HCT116 (cell line): ENCODE measurements at regions not wholly inside any gene's neighbourhood (a gene's known extent, or its start where the extent isn't known, plus 50 kb on each side); places are given as distances from the start of the nearest gene placed in this dataset.
"Not testable (repeated sequence)": the region's sequence is repeated elsewhere in the genome, so short reads cannot be mapped to it uniquely, and the experiment has no call there.

Source experiments
- ATAC-seq: fragments of 200-7000 bp; cut with Tn5 transposase; 2 replicates; pipeline ENCODE4 v1.9.1; 2020; ENCODE audit warnings: mild to moderate bottlenecking, moderate library complexity
- BruUV-seq: library from RNA; stranded (reverse); fragments of 400-500 nt; replicated peaks from 2 replicates; lab custom pipeline; 2021; lab: Mats Ljungman, UMichigan
- CTCF ChIA-PET: fragments of 300-600 bp; sonication (Branson Sonifier 250); formaldehyde crosslinking; loops from one replicate; lab custom pipeline; 2021; ENCODE audit warnings: antibody characterized with exemption; lab: Charles Lee
- POLR2A ChIA-PET: fragments of 300-600, 350-600 bp; sonication (Branson Sonifier 250); formaldehyde crosslinking; loops from one replicate; lab custom pipeline; 2021; ENCODE audit warnings: antibody characterized with exemption; lab: Charles Lee
- RAD21 ChIA-PET, 2 experiments: fragments of 300-600 bp; sonication (Branson Sonifier 250); formaldehyde crosslinking; loops; one replicate each; lab custom pipeline; 2023; ENCODE audit warnings: low total read pairs in 2 of 2; ENCODE audit not compliant: uncharacterized antibody in 2 of 2, unreplicated experiment in 2 of 2, low non-redundant PET in 1 of 2; lab: Charles Lee
- DNase-seq: peaks from one replicate; pipeline ENCODE4 v3.0.0-alpha.2; 2010; ENCODE audit warnings: low read depth, low spot score
- H2AFZ ChIP-seq: fragments of 200-600 bp; shearing (Covaris generic), sonication (generic); 2 replicates; pipeline ENCODE4 v1.6.1; 2017; ENCODE audit warnings: low read depth, mixed run types, mixed read lengths, antibody characterized with exemption, low read length; ENCODE audit not compliant: poor library complexity, severe bottlenecking
- H3K27ac ChIP-seq: 2 replicates; pipeline ENCODE4 v1.5.1; 2012; ENCODE audit warnings: low read depth, low read length
- H3K27me3 ChIP-seq: fragments of 200-600 bp; sonication (generic); 2 replicates; pipeline ENCODE4 v1.6.1; 2016; ENCODE audit warnings: mixed run types, low read length, mixed read lengths; ENCODE audit not compliant: insufficient read depth
- H3K36me3 ChIP-seq, 2 experiments: fragments of 200-500 bp in 1 of 2; fragments of 200-600 bp in 1 of 2; sonication (Bioruptor generic) in 1 of 2; sonication (generic) in 1 of 2; 2 replicates each; pipeline versions ENCODE4 v1.5.1 to v1.6.1; 2014 to 2016; ENCODE audit warnings: low read length in 2 of 2, inconsistent platforms in 1 of 2, mixed read lengths in 1 of 2, mixed run types in 1 of 2; ENCODE audit not compliant: insufficient read depth in 2 of 2, control insufficient read depth in 1 of 2
- H3K4me1 ChIP-seq, 2 experiments: fragments of 200-600 bp in 1 of 2; sonication (generic) in 1 of 2; 2 replicates each; pipeline versions ENCODE4 v1.5.1 to v1.6.1; 2012 to 2017; ENCODE audit warnings: low read length in 2 of 2, inconsistent platforms in 1 of 2, mild to moderate bottlenecking in 1 of 2, mixed read lengths in 1 of 2, mixed run types in 1 of 2, moderate library complexity in 1 of 2; ENCODE audit not compliant: insufficient read depth in 2 of 2, control insufficient read depth in 1 of 2
- H3K4me2 ChIP-seq: fragments of 200-600 bp; sonication (generic); 2 replicates; pipeline ENCODE4 v1.6.1; 2017; ENCODE audit warnings: mixed run types, low read length, mixed read lengths
- H3K4me3 ChIP-seq, 2 experiments: fragments of 200-600 bp in 1 of 2; sonication (generic) in 1 of 2; replicated peaks in 1 of 2; 2 replicates each; pipeline ENCODE4 v1.5.1; 2011 to 2016; ENCODE audit warnings: low read length in 2 of 2, control low read depth in 1 of 2, low read depth in 1 of 2, mild to moderate bottlenecking in 1 of 2, mixed read lengths in 1 of 2, mixed run types in 1 of 2
- H3K79me2 ChIP-seq: fragments of 200-600 bp; sonication (generic); 2 replicates; pipeline ENCODE4 v1.6.1; 2017; ENCODE audit warnings: mild to moderate bottlenecking, mixed run types, low read length, moderate library complexity, mixed read lengths; ENCODE audit not compliant: insufficient read depth
- H3K9ac ChIP-seq: fragments of 200-600 bp; sonication (generic); 2 replicates; pipeline ENCODE4 v1.6.1; 2016; ENCODE audit warnings: low read length, mixed read lengths
- H3K9me2 ChIP-seq: fragments of 200-600 bp; sonication (generic), shearing (Covaris generic); 2 replicates; pipeline ENCODE4 v1.6.1; 2017; ENCODE audit warnings: mixed run types, mild to moderate bottlenecking, moderate library complexity; ENCODE audit not compliant: insufficient read depth
- H3K9me3 ChIP-seq, 2 experiments: fragments of 200-500 bp in 1 of 2; fragments of 200-600 bp in 1 of 2; sonication (Bioruptor generic) in 1 of 2; sonication (generic) in 1 of 2; 2 replicates each; pipeline ENCODE4 v1.6.1; 2014 to 2017; ENCODE audit warnings: low read length in 2 of 2, mixed read lengths in 2 of 2, inconsistent platforms in 1 of 2, low read depth in 1 of 2, mild to moderate bottlenecking in 1 of 2, mixed run types in 1 of 2, moderate library complexity in 1 of 2; ENCODE audit not compliant: control insufficient read depth in 1 of 2, insufficient read depth in 1 of 2
- H4K20me1 ChIP-seq: fragments of 200-600 bp; sonication (generic), shearing (Covaris generic); 2 replicates; pipeline ENCODE4 v1.6.1; 2017; ENCODE audit warnings: mixed run types, mild to moderate bottlenecking, moderate library complexity; ENCODE audit not compliant: insufficient read depth
- MAX ChIP-seq: IDR thresholded peaks from 2 replicates; pipeline ENCODE4 v1.6.1; 2012
- YY1 ChIP-seq: IDR thresholded peaks from 2 replicates; pipeline ENCODE4 v1.6.1; 2011; ENCODE audit warnings: low read length, low read depth, moderate library complexity, mild to moderate bottlenecking; ENCODE audit not compliant: insufficient replicate concordance; ENCODE audit errors: extremely low read depth
- ZFX ChIP-seq: fragments of 450-650 bp; IDR thresholded peaks from 2 replicates; pipeline ENCODE4 v1.6.1; 2017
- intact Hi-C: fragments of 100-400 bp; cut with micrococcal nuclease; formaldehyde crosslinking; loops from 2 replicates; pipeline ENCODE4 v1.10.0; 2022

DNA sequence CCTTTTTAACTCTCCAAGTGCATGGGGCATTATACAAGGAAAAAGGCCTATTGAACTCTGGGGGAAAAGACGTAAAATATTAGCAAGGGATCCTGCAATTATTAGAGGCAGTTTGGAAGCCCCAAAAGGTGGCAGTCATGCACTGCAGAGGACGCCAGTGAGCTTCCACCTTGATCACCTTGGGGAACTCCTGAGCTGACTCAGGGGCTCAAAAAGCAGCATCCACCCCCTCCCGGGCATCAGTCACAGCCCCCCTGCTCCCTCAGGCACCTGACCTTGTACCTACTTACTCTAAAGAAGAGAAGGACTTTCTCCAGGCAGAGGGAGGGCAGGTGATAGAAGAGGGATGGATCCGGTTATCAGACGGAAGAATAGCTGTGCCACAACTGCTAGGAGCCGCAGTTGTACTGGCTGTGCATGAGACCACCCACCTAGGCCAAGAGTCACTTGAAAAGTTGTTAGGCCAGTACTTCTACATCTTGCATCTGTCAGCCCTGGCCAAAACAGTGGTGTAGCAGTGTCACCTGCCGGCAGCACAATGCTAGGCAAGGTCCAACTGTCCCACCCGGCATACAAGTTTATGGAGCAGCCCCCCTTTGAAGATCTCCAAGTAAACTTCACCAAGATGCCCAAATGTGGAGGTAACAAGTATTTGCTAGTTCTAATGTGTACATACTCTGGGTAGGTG is 601.6 kb downstream of the UQCRFS1 start:
- CTCF ChIA-PET, POLR2A ChIA-PET, H3K4me3 ChIP-seq, ATAC-seq, H3K36me3 ChIP-seq, RAD21 ChIA-PET, H3K4me2 ChIP-seq, BruUV-seq, H3K9me2 ChIP-seq, H2AFZ ChIP-seq, H3K27ac ChIP-seq, H3K79me2 ChIP-seq, H3K9ac ChIP-seq, H3K4me1 ChIP-seq, H4K20me1 ChIP-seq, H3K27me3 ChIP-seq, DNase-seq, intact Hi-C loops: not testable (repeated sequence)
- H3K9me3 ChIP-seq, result peaks cover 0 to 17% of the 10 kb centered on the region in 2 experiments; a peak in 2 of 4 replicates

- TF ChIP-seq ZFX (no peak), YY1 (no peak), MAX (no peak)
- Histone ChIP-seq H3K27ac (no peak overlapping the region), H3K9ac (no peak overlapping the region), H2AFZ (no peak overlapping the region), H3K9me2 (no peaks in the 10 kb centered on the region), H3K79me2 (no peaks in the 10 kb centered on the region), H3K36me3 (no peaks in the 10 kb centered on the region), H3K9me3 (peaks cover 0 to 17% of the 10 kb centered on the region in 2 experiments; a peak in 2 of 4 replicates), H3K4me2 (no peak overlapping the region), H3K4me3 (no peak overlapping the region), H3K27me3 (no peaks in the 10 kb centered on the region), H4K20me1 (no peaks in the 10 kb centered on the region), H3K4me1 (no peaks in the 10 kb centered on the region)
- RAD21 ChIA-PET, result no interaction called here
- POLR2A ChIA-PET, result no interaction called here
- DNase-seq (no peak), ATAC-seq (no peak)
- CTCF ChIA-PET, result no interaction called here
- BruUV-seq, result no TSS peak
- intact Hi-C loops, result no loop called here
Measured at GRCh38 chr19:28610731-28611130, 602.2 kb downstream of the UQCRFS1 start.
